HFFc6 (cell line): ENCODE measurements at regions not wholly inside any gene's neighbourhood (a gene's known extent, or its start where the extent isn't known, plus 50 kb on each side); places are given as distances from the start of the nearest gene placed in this dataset.

Experiments
- DNase-seq: peaks from one replicate; pipeline ENCODE4 v3.0.0-alpha.2; 2018
- H3K27ac Mint-ChIP-seq: 2 replicates; pipeline ENCODE4 v1.8.0; 2020; ENCODE audit warnings: mild to moderate bottlenecking, mixed read lengths
- H3K27me3 Mint-ChIP-seq: 2 replicates; pipeline ENCODE4 v1.8.0; 2021; ENCODE audit warnings: mild to moderate bottlenecking, moderate library complexity, mixed read lengths; ENCODE audit not compliant: insufficient read depth
- H3K36me3 Mint-ChIP-seq: 2 replicates; pipeline ENCODE4 v1.8.0; 2021; ENCODE audit warnings: low read depth, mixed read lengths
- H3K4me1 Mint-ChIP-seq: 2 replicates; pipeline ENCODE4 v1.8.0; 2020; ENCODE audit warnings: low read depth, mixed read lengths
- H3K4me3 Mint-ChIP-seq: 2 replicates; pipeline ENCODE4 v1.8.0; 2020; ENCODE audit warnings: mild to moderate bottlenecking, moderate library complexity, mixed read lengths
- H3K9me3 Mint-ChIP-seq: 2 replicates; pipeline ENCODE4 v1.8.0; 2020; ENCODE audit warnings: mild to moderate bottlenecking, mixed read lengths
- CTCF ChIP-seq: fragments of 200-600 bp; sonication (generic); IDR thresholded peaks from 2 replicates; pipeline ENCODE4 v1.5.0; 2021; ENCODE audit warnings: antibody characterized with exemption, mild to moderate bottlenecking

GRCh38 chr18:53971331-53971730 is 253.1 kb downstream of the MBD2 start:
- Mint-ChIP-seq H3K27ac (no peak overlapping the region), H3K9me3 (peaks cover 28% of the 10 kb centered on the region), H3K4me1 (no peaks in the 10 kb centered on the region), H3K36me3 (no peaks in the 10 kb centered on the region), H3K27me3 (no peaks in the 10 kb centered on the region), H3K4me3 (no peak overlapping the region)
- no peak for TF ChIP-seq CTCF
- DNase-seq, result no peak

GRCh38 chr18:53952700-53953099 is 271.8 kb downstream of the MBD2 start:
- no peak for DNase-seq
- H3K27ac Mint-ChIP-seq, result no peak overlapping the region
- no peak for TF ChIP-seq CTCF
- H3K4me1 Mint-ChIP-seq, result no peaks in the 10 kb centered on the region
- H3K27me3 Mint-ChIP-seq, result no peaks in the 10 kb centered on the region
- H3K36me3 Mint-ChIP-seq, result no peaks in the 10 kb centered on the region
- H3K4me3 Mint-ChIP-seq, result no peak overlapping the region
- H3K9me3 Mint-ChIP-seq, result peaks cover 18% of the 10 kb centered on the region

- DNase-seq, result no peak
- Mint-ChIP-seq H3K4me3 (no peak overlapping the region), H3K4me1 (no peaks in the 10 kb centered on the region), H3K9me3 (peaks cover 31% of the 10 kb centered on the region), H3K27ac (no peak overlapping the region), H3K27me3 (no peaks in the 10 kb centered on the region), H3K36me3 (no peaks in the 10 kb centered on the region)
- no peak for TF ChIP-seq CTCF
These were observed 273.9 kb downstream of the MBD2 start for GRCh38 chr18:53950545-53950944.

- Mint-ChIP-seq H3K36me3 (no peaks in the 10 kb centered on the region), H3K4me1 (no peaks in the 10 kb centered on the region), H3K4me3 (no peak overlapping the region), H3K27ac (no peak overlapping the region), H3K9me3 (peaks cover 43% of the 10 kb centered on the region), H3K27me3 (no peaks in the 10 kb centered on the region; the same call in 1 of the 2 replicates)
- no peak for TF ChIP-seq CTCF
- no peak for DNase-seq
These were observed 275.5 kb downstream of the MBD2 start for GRCh38 chr18:53948991-53949390.

GRCh38 chr18:53947092-53947640 is 277.3 kb downstream of the MBD2 start:
- Mint-ChIP-seq H3K36me3 (no peaks in the 10 kb centered on the region), H3K27ac (no peak overlapping the region), H3K4me3 (no peak overlapping the region), H3K9me3 (peaks cover 48% of the 10 kb centered on the region), H3K4me1 (no peaks in the 10 kb centered on the region), H3K27me3 (no peaks in the 10 kb centered on the region; the same call in 1 of the 2 replicates)
- no peak for TF ChIP-seq CTCF
- no peak for DNase-seq

- TF ChIP-seq CTCF, result no peak
- H3K4me1 Mint-ChIP-seq, result no peaks in the 10 kb centered on the region
- no peak overlapping the region for H3K27ac Mint-ChIP-seq
- DNase-seq, result no peak
- H3K4me3 Mint-ChIP-seq, result no peak overlapping the region
- H3K9me3 Mint-ChIP-seq, result peaks cover 47% of the 10 kb centered on the region
- H3K27me3 Mint-ChIP-seq, result no peaks in the 10 kb centered on the region; the same call in 1 of the 2 replicates
- H3K36me3 Mint-ChIP-seq, result no peaks in the 10 kb centered on the region
These were observed 277.9 kb downstream of the MBD2 start for GRCh38 chr18:53946594-53946993.
